ENCODE measurements at regions not wholly inside any gene's neighbourhood (a gene's known extent, or its start where the extent isn't known, plus 50 kb on each side); places are given as distances from the start of the nearest gene placed in this dataset.

DNA sequence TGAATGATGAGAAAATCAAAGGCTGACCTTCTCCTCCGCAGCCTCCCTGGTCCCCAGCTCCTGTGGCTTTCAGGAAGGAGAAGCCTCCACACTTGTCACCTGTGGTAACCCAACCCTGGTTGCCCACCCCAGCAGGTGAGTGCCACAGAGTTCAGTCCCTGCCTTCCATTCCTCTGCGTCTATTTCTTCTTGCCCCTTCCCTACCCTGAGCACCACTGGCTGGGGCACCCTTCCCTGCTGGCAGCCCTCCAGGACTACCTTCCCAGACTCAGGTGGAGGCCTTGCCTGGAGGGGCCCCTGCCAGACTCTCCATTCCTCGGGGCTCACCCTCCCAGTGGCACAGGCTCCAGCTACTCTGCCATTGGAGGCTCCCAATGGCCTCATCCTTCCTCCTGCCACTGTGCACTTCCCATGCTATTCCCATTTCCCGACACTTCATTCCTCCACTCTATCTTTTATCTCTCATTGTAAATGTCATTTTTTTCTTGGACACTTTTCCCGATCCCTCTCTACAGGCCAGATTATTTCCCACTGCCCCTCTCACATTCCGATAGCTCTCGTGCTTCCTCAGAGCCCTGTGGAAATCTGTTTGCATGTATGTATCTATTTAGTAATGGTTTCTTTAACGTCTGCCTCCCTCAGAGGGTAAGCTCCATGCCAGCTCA lies 90.6 kb upstream of the PCBD1 start:
- TF ChIP-seq, protein P1, sequence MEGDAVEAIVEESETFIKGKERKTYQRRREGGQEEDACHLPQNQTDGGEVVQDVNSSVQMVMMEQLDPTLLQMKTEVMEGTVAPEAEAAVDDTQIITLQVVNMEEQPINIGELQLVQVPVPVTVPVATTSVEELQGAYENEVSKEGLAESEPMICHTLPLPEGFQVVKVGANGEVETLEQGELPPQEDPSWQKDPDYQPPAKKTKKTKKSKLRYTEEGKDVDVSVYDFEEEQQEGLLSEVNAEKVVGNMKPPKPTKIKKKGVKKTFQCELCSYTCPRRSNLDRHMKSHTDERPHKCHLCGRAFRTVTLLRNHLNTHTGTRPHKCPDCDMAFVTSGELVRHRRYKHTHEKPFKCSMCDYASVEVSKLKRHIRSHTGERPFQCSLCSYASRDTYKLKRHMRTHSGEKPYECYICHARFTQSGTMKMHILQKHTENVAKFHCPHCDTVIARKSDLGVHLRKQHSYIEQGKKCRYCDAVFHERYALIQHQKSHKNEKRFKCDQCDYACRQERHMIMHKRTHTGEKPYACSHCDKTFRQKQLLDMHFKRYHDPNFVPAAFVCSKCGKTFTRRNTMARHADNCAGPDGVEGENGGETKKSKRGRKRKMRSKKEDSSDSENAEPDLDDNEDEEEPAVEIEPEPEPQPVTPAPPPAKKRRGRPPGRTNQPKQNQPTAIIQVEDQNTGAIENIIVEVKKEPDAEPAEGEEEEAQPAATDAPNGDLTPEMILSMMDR (IDR thresholded peaks at IDR 0.05): no peak
- TF ChIP-seq POLR2A (IDR thresholded peaks at IDR 0.05): no peak

Measured in right lobe of liver (tissue), 4 donors.